ENCODE measurements at regions not wholly inside any gene's neighbourhood (a gene's known extent, or its start where the extent isn't known, plus 50 kb on each side); places are given as distances from the start of the nearest gene placed in this dataset.
"Not testable (repeated sequence)": the region's sequence is repeated elsewhere in the genome, so short reads cannot be mapped to it uniquely, and the experiment has no call there.

DNA sequence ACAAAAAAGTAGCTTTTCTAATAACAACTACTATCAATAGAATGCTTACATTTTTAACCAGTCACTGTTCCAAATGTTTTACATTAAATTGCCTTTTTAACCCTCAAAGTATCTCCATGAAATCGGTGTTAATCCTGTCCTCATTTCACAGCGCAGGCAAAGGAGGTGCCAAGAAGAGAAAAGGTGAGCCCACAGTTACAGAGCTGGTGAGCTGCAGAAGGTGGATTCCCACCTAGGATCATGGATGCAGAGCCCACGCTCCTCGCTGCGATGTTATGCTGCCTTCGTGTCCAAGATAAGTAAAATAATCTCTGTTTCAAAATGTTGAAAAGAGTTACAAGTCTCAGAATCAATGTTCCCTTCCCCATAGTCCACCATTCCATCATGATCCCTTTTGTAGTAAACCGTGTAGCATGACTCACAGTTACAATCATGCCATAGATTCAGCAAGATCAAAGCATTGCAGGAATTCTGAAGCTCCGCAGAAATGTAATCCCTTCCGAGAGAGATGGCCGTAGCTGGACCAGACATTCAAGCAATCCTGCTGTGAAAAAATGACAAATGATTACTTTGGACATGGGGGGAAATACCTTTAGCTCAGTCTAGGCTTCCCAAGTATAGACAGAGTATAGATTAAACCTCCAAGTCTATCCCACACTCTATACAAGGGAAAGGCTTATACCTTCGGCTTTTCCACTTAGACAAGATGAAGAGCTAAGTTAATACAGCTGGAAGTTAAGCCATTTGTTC, 394.7 kb upstream of the AKR1E2 start:
- DNase-seq (no peak), ATAC-seq (no peak)
- Mint-ChIP-seq H3K9me3 (peaks cover 0 to 3% (median 0%) of the 10 kb centered on the region in 9 donors), H3K27ac (no peak overlapping the region), H3K36me3 (no peaks in the 10 kb centered on the region), H3K4me1 (no peaks in the 10 kb centered on the region), H3K4me3 (no peak overlapping the region), H3K27me3 (peaks cover 0 to 4% (median 0%) of the 10 kb centered on the region in 5 donors)
- POLR2A ChIA-PET = no interaction called here

- POLR2A ChIA-PET = no interaction called here
- no peaks in the 10 kb centered on the region for H3K36me3 Mint-ChIP-seq
- no peak for DNase-seq
- H3K4me3 Mint-ChIP-seq = no peak overlapping the region
- H3K27me3 Mint-ChIP-seq = peaks cover 0 to 4% (median 0%) of the 10 kb centered on the region in 5 donors
- peaks cover 0 to 9% (median 0%) of the 10 kb centered on the region in 9 donors for H3K9me3 Mint-ChIP-seq
- H3K27ac Mint-ChIP-seq = no peak overlapping the region
- H3K4me1 Mint-ChIP-seq = no peaks in the 10 kb centered on the region
- ATAC-seq = no peak
Measured at GRCh38 chr10:4429571-4429970, 396.4 kb upstream of the AKR1E2 start.

GRCh38 chr10:4427532-4427931, 398.5 kb upstream of the AKR1E2 start:
- POLR2A ChIA-PET = no interaction called here
- H3K36me3 Mint-ChIP-seq = no peaks in the 10 kb centered on the region
- ATAC-seq = no peak
- no peak for DNase-seq
- H3K9me3 Mint-ChIP-seq = peaks cover 0 to 9% (median 0%) of the 10 kb centered on the region in 9 donors
- no peaks in the 10 kb centered on the region for H3K4me1 Mint-ChIP-seq
- H3K4me3 Mint-ChIP-seq = no peak overlapping the region
- H3K27ac Mint-ChIP-seq = no peak overlapping the region
- peaks cover 0 to 4% (median 2%) of the 10 kb centered on the region in 5 donors for H3K27me3 Mint-ChIP-seq

- Mint-ChIP-seq H3K36me3 (no peaks in the 10 kb centered on the region), H3K27me3 (peaks cover 0 to 4% (median 2%) of the 10 kb centered on the region in 5 donors), H3K27ac (no peak overlapping the region), H3K4me3 (no peak overlapping the region), H3K4me1 (no peaks in the 10 kb centered on the region), H3K9me3 (peaks cover 0 to 9% (median 0%) of the 10 kb centered on the region in 9 donors)
- ATAC-seq (no peak), DNase-seq (no peak)
- POLR2A ChIA-PET = no interaction called here
Measured at GRCh38 chr10:4426866-4427265, 399.1 kb upstream of the AKR1E2 start.

DNA sequence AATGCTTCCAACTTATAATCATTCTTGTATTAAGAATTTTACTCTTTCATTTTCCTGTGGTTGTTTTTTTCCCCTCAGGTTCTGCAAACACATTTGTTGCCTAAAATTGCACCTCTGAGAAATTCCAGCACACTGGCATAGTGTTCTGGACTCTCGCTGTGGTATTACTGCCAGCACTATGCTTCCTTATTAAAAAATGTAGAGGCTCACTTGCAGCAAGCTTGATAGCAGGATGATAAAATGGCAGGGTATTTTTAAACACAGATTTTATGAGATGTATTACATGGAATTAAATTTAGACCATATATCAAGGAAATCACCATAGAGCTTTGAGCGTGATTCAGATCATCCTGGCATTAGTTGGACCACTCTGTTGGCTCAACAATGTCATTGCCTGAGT, 416.7 kb upstream of the AKR1E2 start:
- H3K4me3 Mint-ChIP-seq = no peak overlapping the region
- no peak for ATAC-seq
- DNase-seq = no peak
- no peaks in the 10 kb centered on the region for H3K9me3 Mint-ChIP-seq
- peaks cover 0 to 5% (median 0%) of the 10 kb centered on the region in 5 donors for H3K27me3 Mint-ChIP-seq
- no peaks in the 10 kb centered on the region for H3K36me3 Mint-ChIP-seq
- H3K4me1 Mint-ChIP-seq = no peaks in the 10 kb centered on the region
- POLR2A ChIA-PET = no interaction called here
- H3K27ac Mint-ChIP-seq = no peak overlapping the region

GRCh38 chr10:4407783-4408182, 418.2 kb upstream of the AKR1E2 start:
- no peak for ATAC-seq
- no peak for DNase-seq
- Mint-ChIP-seq H3K27ac (no peak overlapping the region), H3K9me3 (no peaks in the 10 kb centered on the region), H3K4me3 (no peak overlapping the region), H3K27me3 (peaks cover 0 to 5% (median 3%) of the 10 kb centered on the region in 5 donors), H3K4me1 (no peaks in the 10 kb centered on the region), H3K36me3 (no peaks in the 10 kb centered on the region)
- POLR2A ChIA-PET = no interaction called here

DNA sequence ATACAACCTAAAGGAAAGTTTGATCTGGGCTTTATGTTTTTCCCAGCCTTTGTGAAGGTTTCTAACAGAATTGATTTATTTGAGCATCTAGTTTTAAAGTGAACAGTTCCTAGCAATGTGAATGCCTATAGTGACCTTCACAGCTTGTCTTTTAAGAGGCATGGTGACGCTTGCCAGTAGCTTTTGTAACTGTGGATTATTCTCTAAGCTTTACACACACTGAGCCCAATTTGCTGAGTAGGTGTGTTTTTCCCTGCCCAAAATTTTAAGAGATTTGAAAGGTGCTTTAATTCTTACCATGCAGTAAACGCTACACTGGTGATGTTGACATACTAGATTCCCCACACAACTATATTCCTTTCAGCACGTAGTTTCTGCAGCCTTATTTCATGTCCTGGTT, 420.2 kb upstream of the AKR1E2 start:
- no peak overlapping the region for H3K4me3 Mint-ChIP-seq
- no peaks in the 10 kb centered on the region for H3K4me1 Mint-ChIP-seq
- no peak overlapping the region for H3K27ac Mint-ChIP-seq
- ATAC-seq (no peak), DNase-seq (no peak)
- POLR2A ChIA-PET = no interaction called here
- no peaks in the 10 kb centered on the region for H3K9me3 Mint-ChIP-seq
- H3K27me3 Mint-ChIP-seq = peaks cover 0 to 5% (median 3%) of the 10 kb centered on the region in 5 donors
- H3K36me3 Mint-ChIP-seq = no peaks in the 10 kb centered on the region

- no peaks in the 10 kb centered on the region for H3K9me3 Mint-ChIP-seq
- DNase-seq = no peak
- H3K27me3 Mint-ChIP-seq = peaks cover 0 to 3% (median 3%) of the 10 kb centered on the region in 5 donors
- H3K4me3 Mint-ChIP-seq = no peak overlapping the region
- H3K27ac Mint-ChIP-seq = no peak overlapping the region
- H3K36me3 Mint-ChIP-seq = no peaks in the 10 kb centered on the region
- no peaks in the 10 kb centered on the region for H3K4me1 Mint-ChIP-seq
- ATAC-seq = no peak
- POLR2A ChIA-PET = no interaction called here
Measured at GRCh38 chr10:4403638-4404252, 422.3 kb upstream of the AKR1E2 start.

DNA sequence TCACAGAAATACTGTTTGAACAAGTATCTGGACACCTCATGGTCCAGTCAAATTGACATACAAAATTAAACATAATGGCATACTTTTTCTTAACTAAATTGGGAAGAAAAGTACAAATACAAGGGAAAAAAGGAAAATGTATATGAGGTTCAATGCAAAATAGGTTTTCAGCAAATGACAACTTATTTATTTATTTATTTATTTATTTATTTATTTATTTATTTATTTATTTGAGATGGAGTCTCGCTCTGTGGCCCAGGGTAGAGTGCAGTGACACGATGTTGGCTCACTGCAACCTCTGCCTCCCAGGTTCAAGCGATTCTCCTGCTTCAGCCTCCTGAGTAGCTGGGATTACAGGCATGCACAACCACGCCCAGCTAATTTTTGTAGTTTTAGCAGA, 424.9 kb upstream of the AKR1E2 start:
- H3K36me3 Mint-ChIP-seq, ATAC-seq, H3K4me1 Mint-ChIP-seq, H3K4me3 Mint-ChIP-seq, DNase-seq, H3K27me3 Mint-ChIP-seq, H3K9me3 Mint-ChIP-seq, H3K27ac Mint-ChIP-seq, POLR2A ChIA-PET: not testable (repeated sequence)

GRCh38 chr10:4399556-4399955, 426.5 kb upstream of the AKR1E2 start:
- no peak for ATAC-seq
- no peak overlapping the region for H3K27ac Mint-ChIP-seq
- peaks cover 0 to 5% (median 3%) of the 10 kb centered on the region in 5 donors for H3K27me3 Mint-ChIP-seq
- H3K36me3 Mint-ChIP-seq = no peaks in the 10 kb centered on the region
- H3K4me1 Mint-ChIP-seq = no peaks in the 10 kb centered on the region
- no peak overlapping the region for H3K4me3 Mint-ChIP-seq
- no peak for DNase-seq
- POLR2A ChIA-PET = no interaction called here
- H3K9me3 Mint-ChIP-seq = no peaks in the 10 kb centered on the region

GRCh38 chr10:4398602-4399001, 427.4 kb upstream of the AKR1E2 start:
- Mint-ChIP-seq H3K4me3 (no peak overlapping the region), H3K9me3 (no peaks in the 10 kb centered on the region), H3K36me3 (no peaks in the 10 kb centered on the region), H3K27ac (no peak overlapping the region), H3K27me3 (peaks cover 0 to 5% (median 2%) of the 10 kb centered on the region in 5 donors), H3K4me1 (no peaks in the 10 kb centered on the region)
- DNase-seq (no peak), ATAC-seq (no peak)
- POLR2A ChIA-PET = no interaction called here

DNA sequence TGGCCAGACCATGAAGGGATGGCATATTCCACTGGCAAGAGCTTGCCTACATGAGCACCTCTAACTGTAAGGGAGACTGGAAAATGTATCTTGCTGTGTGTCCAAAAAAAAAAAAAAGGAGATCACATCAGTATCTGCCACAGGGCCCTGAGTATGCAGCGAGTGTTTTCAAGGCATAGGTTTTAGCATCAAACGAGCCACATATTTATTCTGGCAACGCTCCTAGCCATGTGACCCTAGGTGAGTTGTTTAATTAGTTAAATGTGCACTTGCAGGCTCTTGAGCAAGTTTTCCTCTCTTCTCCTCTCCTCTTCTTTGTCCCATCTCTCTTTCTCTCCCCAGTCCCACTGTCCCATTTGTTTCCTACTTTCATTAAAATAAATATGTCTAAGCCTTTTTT, 428.7 kb upstream of the AKR1E2 start:
- Mint-ChIP-seq H3K9me3 (no peaks in the 10 kb centered on the region), H3K36me3 (no peaks in the 10 kb centered on the region), H3K4me3 (no peak overlapping the region), H3K4me1 (no peaks in the 10 kb centered on the region), H3K27ac (no peak overlapping the region), H3K27me3 (peaks cover 0 to 2% (median 0%) of the 10 kb centered on the region in 5 donors)
- ATAC-seq (no peak), DNase-seq (no peak)
- POLR2A ChIA-PET = no interaction called here

DNA sequence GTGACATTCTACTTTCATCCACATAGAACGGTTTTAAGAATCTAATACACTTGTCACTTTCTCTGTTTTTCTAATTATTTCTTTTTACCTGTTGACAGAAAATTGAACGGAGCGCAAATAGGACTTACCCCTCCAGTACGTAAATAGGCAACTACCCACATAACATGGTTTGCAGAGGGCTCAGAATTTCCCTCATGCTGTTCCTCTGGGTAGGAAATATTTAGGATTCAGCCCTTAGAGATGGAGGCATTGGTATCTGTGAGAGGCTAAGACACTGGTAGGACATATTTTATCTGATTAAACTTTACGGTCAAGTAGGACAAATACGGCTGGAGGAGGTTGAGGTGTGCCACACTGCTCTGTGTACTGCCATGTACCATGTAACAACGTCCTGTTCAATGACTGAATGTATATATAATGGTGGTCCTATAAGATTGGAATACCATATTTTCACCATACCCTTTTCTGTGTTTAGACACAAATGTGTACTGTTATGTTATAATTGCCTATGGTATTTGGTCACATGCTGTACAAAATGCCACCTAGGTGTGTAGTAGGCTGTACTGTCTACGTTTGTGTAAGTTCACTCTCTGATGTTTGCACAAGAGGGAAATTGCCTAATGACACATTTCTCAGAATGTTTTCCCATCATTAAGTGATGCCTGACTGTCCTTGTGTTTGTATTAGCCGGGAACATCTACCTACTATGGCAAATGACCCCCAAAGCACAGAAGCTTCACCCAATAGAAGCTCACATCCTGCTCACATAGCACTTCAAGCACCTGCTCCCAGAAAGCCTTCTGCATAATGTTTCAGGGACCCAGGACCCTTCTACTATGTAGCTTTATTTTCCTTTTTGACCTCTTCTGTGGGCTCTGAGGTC, 429.4 kb upstream of the AKR1E2 start:
- POLR2A ChIA-PET = no interaction called here
- Mint-ChIP-seq H3K27me3 (peaks cover 0 to 2% (median 0%) of the 10 kb centered on the region in 5 donors), H3K27ac (no peak overlapping the region), H3K9me3 (no peaks in the 10 kb centered on the region), H3K36me3 (no peaks in the 10 kb centered on the region), H3K4me3 (no peak overlapping the region), H3K4me1 (no peaks in the 10 kb centered on the region)
- DNase-seq (no peak), ATAC-seq (no peak)

All from naive thymus-derived CD8-positive, alpha-beta T cell (primary cell).